HEK293T (cell line): ENCODE measurements at regions not wholly inside any gene's neighbourhood (a gene's known extent, or its start where the extent isn't known, plus 50 kb on each side); places are given as distances from the start of the nearest gene placed in this dataset.

Experiments used
- ARNT ChIP-seq: fragments of 450-650 bp; IDR thresholded peaks from 2 replicates; pipeline ENCODE4 v1.6.1; 2017; ENCODE audit warnings: mild to moderate bottlenecking
- BHLHE40 ChIP-seq: fragments of 450-650 bp; IDR thresholded peaks from 2 replicates; pipeline ENCODE4 v1.6.1; 2016; ENCODE audit warnings: mild to moderate bottlenecking, moderate library complexity, borderline replicate concordance
- CTBP1 ChIP-seq: fragments of 450-650 bp; IDR thresholded peaks from 2 replicates; pipeline ENCODE4 v1.6.1; 2016; ENCODE audit warnings: borderline replicate concordance
- ELF4 ChIP-seq: fragments of 450-650 bp; IDR thresholded peaks from 2 replicates; pipeline ENCODE4 v1.6.1; 2017; ENCODE audit warnings: antibody characterized with exemption
- FOXA1 ChIP-seq: fragments of 450-650 bp; IDR thresholded peaks from 2 replicates; pipeline ENCODE4 v1.6.1; 2016; ENCODE audit warnings: mild to moderate bottlenecking
- FOXM1 ChIP-seq: fragments of 450-650 bp; IDR thresholded peaks from 2 replicates; pipeline ENCODE4 v1.6.1; 2017; ENCODE audit warnings: mild to moderate bottlenecking, borderline replicate concordance
- HDGF ChIP-seq: fragments of 450-650 bp; IDR thresholded peaks from 2 replicates; pipeline ENCODE4 v1.6.1; 2017; ENCODE audit warnings: antibody characterized with exemption, borderline replicate concordance
- NFRKB ChIP-seq: fragments of 450-650 bp; IDR thresholded peaks from 2 replicates; pipeline ENCODE4 v1.6.1; 2016; ENCODE audit warnings: mild to moderate bottlenecking, moderate library complexity
- SP1 ChIP-seq: fragments of 450-650 bp; IDR thresholded peaks from 2 replicates; pipeline ENCODE4 v1.6.1; 2017
- SUZ12 ChIP-seq: fragments of 450-650 bp; IDR thresholded peaks from 2 replicates; pipeline ENCODE4 v1.6.1; 2016; ENCODE audit warnings: mild to moderate bottlenecking

DNA sequence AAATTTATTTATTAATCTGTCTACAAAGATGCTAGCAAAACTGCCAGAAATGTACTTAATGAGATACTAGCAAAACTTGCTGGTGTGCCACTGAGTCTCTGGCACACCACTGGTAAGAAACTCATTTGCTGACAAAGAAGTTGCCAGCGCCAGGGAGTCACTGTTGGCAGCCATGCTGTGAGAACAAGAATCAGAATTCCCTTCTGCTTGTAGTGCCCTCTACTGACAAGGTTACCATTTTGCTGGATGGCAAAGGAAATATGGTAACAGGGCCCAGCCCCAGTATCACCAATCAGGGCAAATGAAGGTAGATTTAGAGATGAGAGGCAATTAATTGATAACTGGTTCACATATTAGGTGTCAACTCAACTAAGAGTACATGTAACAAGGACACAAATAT lies 750.1 kb upstream of the ADGRL3 start:
- TF ChIP-seq SUZ12 = no peak
- TF ChIP-seq FOXM1 = no peak
- TF ChIP-seq BHLHE40 = no peak
- TF ChIP-seq HDGF = no peak
- TF ChIP-seq ARNT = no peak
- no peak for TF ChIP-seq SP1
- TF ChIP-seq FOXA1 = no peak
- TF ChIP-seq ELF4 = no peak
- no peak for TF ChIP-seq CTBP1
- no peak for TF ChIP-seq NFRKB
